Liver (tissue), 8 donors: ENCODE measurements at regions not wholly inside any gene's neighbourhood (a gene's known extent, or its start where the extent isn't known, plus 50 kb on each side); places are given as distances from the start of the nearest gene placed in this dataset.

ENCODE experiments used
- DNase-seq: peaks from one replicate; pipeline ENCODE4 v3.0.0-alpha.2; 2017; ENCODE audit warnings: low spot score
- H3K27ac ChIP-seq, 2 donors: one replicate each; pipeline ENCODE4 v1.7.0; 2013; ENCODE audit warnings: inconsistent platforms in 2 of 2, low read length in 2 of 2, control low read depth in 1 of 2, low read depth in 1 of 2, mild to moderate bottlenecking in 1 of 2
- H3K27me3 ChIP-seq, 4 donors: one replicate each; pipeline versions ENCODE4 v1.6.1 to v1.7.0; 2013; ENCODE audit warnings: low read length in 3 of 4, inconsistent platforms in 1 of 4, mild to moderate bottlenecking in 1 of 4, moderate library complexity in 1 of 4; ENCODE audit not compliant: control insufficient read depth in 4 of 4, insufficient read depth in 4 of 4
- H3K36me3 ChIP-seq, 4 donors: one replicate each; pipeline versions ENCODE4 v1.6.1 to v1.7.0; 2013; ENCODE audit warnings: low read length in 3 of 4, mild to moderate bottlenecking in 3 of 4, low read depth in 1 of 4, moderate library complexity in 1 of 4; ENCODE audit not compliant: control insufficient read depth in 4 of 4, insufficient read depth in 3 of 4
- H3K4me1 ChIP-seq, 4 donors: one replicate each; pipeline versions ENCODE4 v1.6.1 to v1.7.0; 2013; ENCODE audit warnings: low read length in 3 of 4, mild to moderate bottlenecking in 3 of 4, moderate library complexity in 1 of 4; ENCODE audit not compliant: control insufficient read depth in 4 of 4, insufficient read depth in 4 of 4
- H3K4me3 ChIP-seq, 3 donors: one replicate each; pipeline versions ENCODE4 v1.6.1 to v1.7.0; 2013; ENCODE audit warnings: low read length in 3 of 3, control low read depth in 1 of 3, low read depth in 1 of 3, mild to moderate bottlenecking in 1 of 3
- H3K9ac ChIP-seq, 2 donors: one replicate each; pipeline ENCODE4 v1.7.0; 2013; ENCODE audit warnings: low read length in 2 of 2, mild to moderate bottlenecking in 2 of 2, moderate library complexity in 2 of 2, control low read depth in 1 of 2, low read depth in 1 of 2
- H3K9me3 ChIP-seq, 4 donors: one replicate each; pipeline versions ENCODE4 v1.6.1 to v1.7.0; 2013; ENCODE audit warnings: low read length in 3 of 4; ENCODE audit not compliant: control insufficient read depth in 4 of 4
- EGR1 ChIP-seq, 2 donors: IDR thresholded peaks; 2 replicates each; pipeline ENCODE4 v1.6.1; 2016 to 2018; ENCODE audit warnings: antibody characterized with exemption in 2 of 2, low read depth in 2 of 2
- FOXA1 ChIP-seq: IDR thresholded peaks from 2 replicates; pipeline ENCODE4 v1.6.1; 2016; ENCODE audit warnings: antibody characterized with exemption
- FOXA2 ChIP-seq: IDR thresholded peaks from 2 replicates; pipeline ENCODE4 v1.6.1; 2016; ENCODE audit warnings: antibody characterized with exemption
- GABPA ChIP-seq, 2 donors: IDR thresholded peaks in 1 of 2; conservative IDR thresholded peaks in 1 of 2; 2 replicates each; pipeline ENCODE4 v1.6.1; 2016; ENCODE audit warnings: antibody characterized with exemption in 2 of 2, mild to moderate bottlenecking in 1 of 2, moderate library complexity in 1 of 2
- HNF4A ChIP-seq, 2 donors: conservative IDR thresholded peaks; 2 replicates each; pipeline ENCODE4 v1.6.1; 2016; ENCODE audit warnings: antibody characterized with exemption in 2 of 2, mild to moderate bottlenecking in 2 of 2
- HNF4G ChIP-seq: IDR thresholded peaks from 2 replicates; pipeline ENCODE4 v1.6.1; 2016; ENCODE audit warnings: antibody characterized with exemption
- JUND ChIP-seq, 2 donors: IDR thresholded peaks; 2 replicates each; pipeline ENCODE4 v1.6.1; 2016; ENCODE audit warnings: antibody characterized with exemption in 2 of 2
- NR2F2 ChIP-seq: IDR thresholded peaks from 2 replicates; pipeline ENCODE4 v1.6.1; 2016; ENCODE audit warnings: antibody characterized with exemption
- RAD21 ChIP-seq, 2 donors: IDR thresholded peaks; 2 replicates each; pipeline ENCODE4 v1.6.1; 2016; ENCODE audit warnings: antibody characterized with exemption in 2 of 2, mild to moderate bottlenecking in 2 of 2
- RXRA ChIP-seq, 2 donors: IDR thresholded peaks; 2 replicates each; pipeline ENCODE4 v1.6.1; 2017 to 2018; ENCODE audit warnings: antibody characterized with exemption in 2 of 2, mild to moderate bottlenecking in 1 of 2
- SP1 ChIP-seq: IDR thresholded peaks from 2 replicates; pipeline ENCODE4 v1.6.1; 2018; ENCODE audit warnings: antibody characterized with exemption, mild to moderate bottlenecking
- TAF1 ChIP-seq: conservative IDR thresholded peaks from 2 replicates; pipeline ENCODE4 v1.6.1; 2016; ENCODE audit warnings: antibody characterized with exemption, mild to moderate bottlenecking
- YY1 ChIP-seq: IDR thresholded peaks from 2 replicates; pipeline ENCODE4 v1.6.1; 2016; ENCODE audit warnings: antibody characterized with exemption, mild to moderate bottlenecking
- WGBS: extraction: QIAGEN DNeasy Blood & Tissue Kit; methylation state at CpG from one replicate; pipeline ENCODE4 v1.1.7; 2013; 5-methylcytosine and 5-hydroxymethylcytosine counted together
- TF ChIP-seq, protein P1 (sequence below): IDR thresholded peaks from 2 replicates; pipeline ENCODE4 v1.6.1; 2016; ENCODE audit warnings: antibody characterized with exemption
- TF ChIP-seq, protein P2 (sequence below): IDR thresholded peaks from 2 replicates; pipeline ENCODE4 v1.6.1; 2016; ENCODE audit warnings: antibody characterized with exemption
- TF ChIP-seq, protein P3 (sequence below): IDR thresholded peaks from 2 replicates; pipeline ENCODE4 v1.6.1; 2016; ENCODE audit warnings: antibody characterized with exemption
- TF ChIP-seq, protein P4 (sequence below): fragments of 150-350 bp; IDR thresholded peaks from 2 replicates; pipeline ENCODE4 v1.5.1; 2017; ENCODE audit warnings: improper control_type of control experiment, low read depth, low read length; ENCODE audit not compliant: missing input control
- TF ChIP-seq, protein P5 (sequence below): IDR thresholded peaks from 2 replicates; pipeline ENCODE4 v1.6.1; 2016; ENCODE audit warnings: antibody characterized with exemption, mild to moderate bottlenecking
- donor health status: healthy.
- donor health status: healthy.
- donor health status: healthy.
- donor health status: healthy.
- donor health status: healthy.

DNA sequence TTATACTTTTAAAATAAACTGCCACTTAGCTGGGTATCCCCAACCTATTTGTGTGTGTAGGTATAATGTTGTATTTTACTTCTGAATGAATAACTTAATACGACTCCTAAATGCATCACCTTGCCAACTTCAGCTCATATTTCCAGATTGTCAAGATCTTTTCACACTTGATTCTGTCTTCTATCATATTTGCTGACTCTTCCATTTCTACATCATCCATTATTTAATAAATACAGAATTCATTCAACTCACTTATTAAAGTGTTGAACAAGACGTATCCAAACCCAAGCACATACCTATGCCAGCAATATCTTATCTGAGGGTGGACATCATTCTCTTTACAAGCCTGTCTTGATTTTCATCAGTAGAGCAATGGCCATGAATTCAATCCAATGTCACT lies 91.2 kb upstream of the FAM47C start (continued):
- TF ChIP-seq, protein P1, sequence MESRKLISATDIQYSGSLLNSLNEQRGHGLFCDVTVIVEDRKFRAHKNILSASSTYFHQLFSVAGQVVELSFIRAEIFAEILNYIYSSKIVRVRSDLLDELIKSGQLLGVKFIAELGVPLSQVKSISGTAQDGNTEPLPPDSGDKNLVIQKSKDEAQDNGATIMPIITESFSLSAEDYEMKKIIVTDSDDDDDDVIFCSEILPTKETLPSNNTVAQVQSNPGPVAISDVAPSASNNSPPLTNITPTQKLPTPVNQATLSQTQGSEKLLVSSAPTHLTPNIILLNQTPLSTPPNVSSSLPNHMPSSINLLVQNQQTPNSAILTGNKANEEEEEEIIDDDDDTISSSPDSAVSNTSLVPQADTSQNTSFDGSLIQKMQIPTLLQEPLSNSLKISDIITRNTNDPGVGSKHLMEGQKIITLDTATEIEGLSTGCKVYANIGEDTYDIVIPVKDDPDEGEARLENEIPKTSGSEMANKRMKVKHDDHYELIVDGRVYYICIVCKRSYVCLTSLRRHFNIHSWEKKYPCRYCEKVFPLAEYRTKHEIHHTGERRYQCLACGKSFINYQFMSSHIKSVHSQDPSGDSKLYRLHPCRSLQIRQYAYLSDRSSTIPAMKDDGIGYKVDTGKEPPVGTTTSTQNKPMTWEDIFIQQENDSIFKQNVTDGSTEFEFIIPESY: no peak

DNA sequence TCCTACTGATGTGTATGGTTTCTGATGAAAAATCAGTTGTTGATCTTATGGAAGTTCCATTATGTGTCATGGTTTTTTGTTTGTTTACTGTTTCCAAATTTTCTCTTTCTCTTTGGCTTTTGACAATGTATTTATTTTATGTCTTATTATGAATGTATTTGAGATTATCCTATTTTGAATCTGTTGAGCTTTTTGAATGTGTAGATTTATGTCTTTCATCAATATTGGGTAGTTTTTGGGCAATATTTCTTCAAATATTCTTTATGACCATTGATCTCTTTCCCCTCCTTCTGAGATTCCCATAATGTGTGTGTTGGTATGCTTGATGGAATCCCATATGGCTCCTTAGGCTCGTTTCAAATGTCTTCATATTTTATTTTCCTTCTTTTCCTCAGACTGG lies 80.5 kb upstream of the FAM47C start:
- Histone ChIP-seq H3K4me1 (no peaks in the 10 kb centered on the region), H3K9me3 (peaks cover 0 to 5% (median 0%) of the 10 kb centered on the region in 4 donors), H3K9ac (no peak overlapping the region), H3K36me3 (no peaks in the 10 kb centered on the region), H3K27me3 (no peaks in the 10 kb centered on the region), H3K4me3 (no peak overlapping the region), H3K27ac (no peak overlapping the region)
- TF ChIP-seq HNF4G (no peak), SP1 (no peak), YY1 (no peak), FOXA1 (no peak), RAD21 (IDR thresholded peaks at IDR 0.05) (no peak), HNF4A (conservative IDR thresholded peaks at IDR 0.05) (no peak), EGR1 (IDR thresholded peaks at IDR 0.05; ENCODE audit: low read depth in 2 of 2) (no peak), GABPA (IDR thresholded peaks at IDR 0.05 in 1 of 2, conservative IDR thresholded peaks at IDR 0.05 in 1 of 2) (no peak), RXRA (IDR thresholded peaks at IDR 0.05) (no peak), TAF1 (no peak), NR2F2 (no peak), JUND (IDR thresholded peaks at IDR 0.05) (no peak), FOXA2 (no peak)
- TF ChIP-seq, protein P1: no peak
- TF ChIP-seq, protein P2, sequence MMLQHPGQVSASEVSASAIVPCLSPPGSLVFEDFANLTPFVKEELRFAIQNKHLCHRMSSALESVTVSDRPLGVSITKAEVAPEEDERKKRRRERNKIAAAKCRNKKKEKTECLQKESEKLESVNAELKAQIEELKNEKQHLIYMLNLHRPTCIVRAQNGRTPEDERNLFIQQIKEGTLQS: no peak
- TF ChIP-seq, protein P3, sequence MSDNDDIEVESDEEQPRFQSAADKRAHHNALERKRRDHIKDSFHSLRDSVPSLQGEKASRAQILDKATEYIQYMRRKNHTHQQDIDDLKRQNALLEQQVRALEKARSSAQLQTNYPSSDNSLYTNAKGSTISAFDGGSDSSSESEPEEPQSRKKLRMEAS: no peak
- TF ChIP-seq, protein P4, sequence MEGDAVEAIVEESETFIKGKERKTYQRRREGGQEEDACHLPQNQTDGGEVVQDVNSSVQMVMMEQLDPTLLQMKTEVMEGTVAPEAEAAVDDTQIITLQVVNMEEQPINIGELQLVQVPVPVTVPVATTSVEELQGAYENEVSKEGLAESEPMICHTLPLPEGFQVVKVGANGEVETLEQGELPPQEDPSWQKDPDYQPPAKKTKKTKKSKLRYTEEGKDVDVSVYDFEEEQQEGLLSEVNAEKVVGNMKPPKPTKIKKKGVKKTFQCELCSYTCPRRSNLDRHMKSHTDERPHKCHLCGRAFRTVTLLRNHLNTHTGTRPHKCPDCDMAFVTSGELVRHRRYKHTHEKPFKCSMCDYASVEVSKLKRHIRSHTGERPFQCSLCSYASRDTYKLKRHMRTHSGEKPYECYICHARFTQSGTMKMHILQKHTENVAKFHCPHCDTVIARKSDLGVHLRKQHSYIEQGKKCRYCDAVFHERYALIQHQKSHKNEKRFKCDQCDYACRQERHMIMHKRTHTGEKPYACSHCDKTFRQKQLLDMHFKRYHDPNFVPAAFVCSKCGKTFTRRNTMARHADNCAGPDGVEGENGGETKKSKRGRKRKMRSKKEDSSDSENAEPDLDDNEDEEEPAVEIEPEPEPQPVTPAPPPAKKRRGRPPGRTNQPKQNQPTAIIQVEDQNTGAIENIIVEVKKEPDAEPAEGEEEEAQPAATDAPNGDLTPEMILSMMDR: no peak
- TF ChIP-seq, protein P5, sequence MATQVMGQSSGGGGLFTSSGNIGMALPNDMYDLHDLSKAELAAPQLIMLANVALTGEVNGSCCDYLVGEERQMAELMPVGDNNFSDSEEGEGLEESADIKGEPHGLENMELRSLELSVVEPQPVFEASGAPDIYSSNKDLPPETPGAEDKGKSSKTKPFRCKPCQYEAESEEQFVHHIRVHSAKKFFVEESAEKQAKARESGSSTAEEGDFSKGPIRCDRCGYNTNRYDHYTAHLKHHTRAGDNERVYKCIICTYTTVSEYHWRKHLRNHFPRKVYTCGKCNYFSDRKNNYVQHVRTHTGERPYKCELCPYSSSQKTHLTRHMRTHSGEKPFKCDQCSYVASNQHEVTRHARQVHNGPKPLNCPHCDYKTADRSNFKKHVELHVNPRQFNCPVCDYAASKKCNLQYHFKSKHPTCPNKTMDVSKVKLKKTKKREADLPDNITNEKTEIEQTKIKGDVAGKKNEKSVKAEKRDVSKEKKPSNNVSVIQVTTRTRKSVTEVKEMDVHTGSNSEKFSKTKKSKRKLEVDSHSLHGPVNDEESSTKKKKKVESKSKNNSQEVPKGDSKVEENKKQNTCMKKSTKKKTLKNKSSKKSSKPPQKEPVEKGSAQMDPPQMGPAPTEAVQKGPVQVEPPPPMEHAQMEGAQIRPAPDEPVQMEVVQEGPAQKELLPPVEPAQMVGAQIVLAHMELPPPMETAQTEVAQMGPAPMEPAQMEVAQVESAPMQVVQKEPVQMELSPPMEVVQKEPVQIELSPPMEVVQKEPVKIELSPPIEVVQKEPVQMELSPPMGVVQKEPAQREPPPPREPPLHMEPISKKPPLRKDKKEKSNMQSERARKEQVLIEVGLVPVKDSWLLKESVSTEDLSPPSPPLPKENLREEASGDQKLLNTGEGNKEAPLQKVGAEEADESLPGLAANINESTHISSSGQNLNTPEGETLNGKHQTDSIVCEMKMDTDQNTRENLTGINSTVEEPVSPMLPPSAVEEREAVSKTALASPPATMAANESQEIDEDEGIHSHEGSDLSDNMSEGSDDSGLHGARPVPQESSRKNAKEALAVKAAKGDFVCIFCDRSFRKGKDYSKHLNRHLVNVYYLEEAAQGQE: no peak
- WGBS: 36% methylated on average over 1 of the region's 1 CpG
- DNase-seq: no peak
